Mesenchymal stem cell (in vitro differentiated cells and primary cell): ENCODE measurements at regions not wholly inside any gene's neighbourhood (a gene's known extent, or its start where the extent isn't known, plus 50 kb on each side); places are given as distances from the start of the nearest gene placed in this dataset.

ENCODE experiments used
- DNase-seq: peaks from one replicate; pipeline ENCODE4 v3.0.0-alpha.2; 2013
- H2AFZ ChIP-seq: one replicate; pipeline ENCODE4 v1.6.1; 2013; ENCODE audit warnings: low read depth, mild to moderate bottlenecking, control low read depth, inconsistent platforms, low read length, moderate library complexity
- H2AK5ac ChIP-seq: 2 replicates; pipeline ENCODE4 v1.6.1; 2013; ENCODE audit warnings: low read length, moderate library complexity, mild to moderate bottlenecking, inconsistent platforms; ENCODE audit not compliant: severe bottlenecking
- H2BK120ac ChIP-seq: one replicate; pipeline ENCODE4 v1.6.1; 2013; ENCODE audit warnings: low read depth, mild to moderate bottlenecking, inconsistent platforms, low read length, moderate library complexity
- H2BK12ac ChIP-seq, 2 experiments: one replicate each; pipeline ENCODE4 v1.6.1; 2013; ENCODE audit warnings: inconsistent platforms in 2 of 2, low read length in 2 of 2, mild to moderate bottlenecking in 2 of 2, moderate library complexity in 2 of 2, control low read depth in 1 of 2
- H2BK15ac ChIP-seq: one replicate; pipeline ENCODE4 v1.6.1; 2013; ENCODE audit warnings: mild to moderate bottlenecking, low read depth, inconsistent platforms; ENCODE audit not compliant: poor library complexity, severe bottlenecking
- H2BK5ac ChIP-seq: 2 replicates; pipeline ENCODE4 v1.6.1; 2013; ENCODE audit warnings: low read depth, mild to moderate bottlenecking, low read length, control low read depth, inconsistent platforms; ENCODE audit not compliant: poor library complexity, severe bottlenecking
- H3K14ac ChIP-seq, 2 experiments: one replicate each; pipeline ENCODE4 v1.6.1; 2013; ENCODE audit warnings: inconsistent platforms in 2 of 2, low read length in 2 of 2, control low read depth in 1 of 2, mild to moderate bottlenecking in 1 of 2, moderate library complexity in 1 of 2
- H3K18ac ChIP-seq, 2 experiments: one replicate each; pipeline ENCODE4 v1.6.1; 2013; ENCODE audit warnings: inconsistent platforms in 2 of 2, low read length in 2 of 2, control low read depth in 1 of 2, low read depth in 1 of 2, mild to moderate bottlenecking in 1 of 2
- H3K23ac ChIP-seq, 2 experiments: one replicate each; pipeline ENCODE4 v1.6.1; 2013; ENCODE audit warnings: inconsistent platforms in 2 of 2, low read length in 2 of 2, mild to moderate bottlenecking in 2 of 2, moderate library complexity in 2 of 2, control low read depth in 1 of 2
- H3K27ac ChIP-seq: 2 replicates; pipeline ENCODE4 v1.5.1; 2013; ENCODE audit warnings: mild to moderate bottlenecking, moderate library complexity, low read length, control low read depth, inconsistent platforms; ENCODE audit not compliant: poor library complexity, severe bottlenecking
- H3K27me3 ChIP-seq, 2 experiments: 2 replicates each; pipeline versions ENCODE4 v1.6.1 to v1.7.0; 2013; ENCODE audit warnings: low read length in 2 of 2, mild to moderate bottlenecking in 2 of 2, moderate library complexity in 2 of 2, control low read depth in 1 of 2, inconsistent platforms in 1 of 2; ENCODE audit not compliant: control insufficient read depth in 1 of 2, insufficient read depth in 1 of 2
- H3K36me3 ChIP-seq, 2 experiments: 2 replicates each; pipeline versions ENCODE4 v1.6.1 to v1.7.0; 2013; ENCODE audit warnings: low read length in 2 of 2, control low read depth in 1 of 2, inconsistent platforms in 1 of 2, low read depth in 1 of 2, mild to moderate bottlenecking in 1 of 2; ENCODE audit not compliant: insufficient read depth in 2 of 2, control insufficient read depth in 1 of 2
- H3K4ac ChIP-seq, 2 experiments: one replicate each; pipeline ENCODE4 v1.6.1; 2013; ENCODE audit warnings: inconsistent platforms in 2 of 2, low read length in 2 of 2, mild to moderate bottlenecking in 2 of 2, moderate library complexity in 2 of 2, control low read depth in 1 of 2, low read depth in 1 of 2
- H3K4me1 ChIP-seq: 2 replicates; pipeline ENCODE4 v1.6.1; 2013; ENCODE audit warnings: low read depth, low read length, control low read depth; ENCODE audit not compliant: control insufficient read depth, insufficient read depth
- H3K4me2 ChIP-seq: 2 replicates; pipeline ENCODE4 v1.6.1; 2013; ENCODE audit warnings: low read length, mild to moderate bottlenecking, inconsistent platforms; ENCODE audit not compliant: poor library complexity, severe bottlenecking
- H3K4me3 ChIP-seq, 2 experiments: 2 replicates each; pipeline versions ENCODE4 v1.5.1 to v1.7.0; 2013; ENCODE audit warnings: low read length in 2 of 2, mild to moderate bottlenecking in 2 of 2, control low read depth in 1 of 2, low read depth in 1 of 2; ENCODE audit not compliant: insufficient read depth in 1 of 2
- H3K79me1 ChIP-seq: replicated peaks from 2 replicates; pipeline ENCODE4 v1.6.1; 2013; ENCODE audit warnings: mild to moderate bottlenecking, control low read depth, low read length, inconsistent platforms; ENCODE audit not compliant: poor library complexity, severe bottlenecking
- H3K9ac ChIP-seq: 2 replicates; pipeline ENCODE4 v1.7.0; 2013; ENCODE audit warnings: mild to moderate bottlenecking, low read length, moderate library complexity
- H3K9me3 ChIP-seq: 2 replicates; pipeline ENCODE4 v1.7.0; 2013; ENCODE audit warnings: mild to moderate bottlenecking, low read length; ENCODE audit not compliant: control insufficient read depth
- H4K8ac ChIP-seq: one replicate; pipeline ENCODE4 v1.6.1; 2013; ENCODE audit warnings: inconsistent platforms, mild to moderate bottlenecking, low read length, moderate library complexity
- H4K91ac ChIP-seq: one replicate; pipeline ENCODE4 v1.6.1; 2013; ENCODE audit warnings: mild to moderate bottlenecking, low read length, inconsistent platforms
- WGBS: methylation state at CpG from one replicate; pipeline ENCODE4 v1.1.7; 2013; ENCODE audit warnings: mixed read lengths; 5-methylcytosine and 5-hydroxymethylcytosine counted together

DNA sequence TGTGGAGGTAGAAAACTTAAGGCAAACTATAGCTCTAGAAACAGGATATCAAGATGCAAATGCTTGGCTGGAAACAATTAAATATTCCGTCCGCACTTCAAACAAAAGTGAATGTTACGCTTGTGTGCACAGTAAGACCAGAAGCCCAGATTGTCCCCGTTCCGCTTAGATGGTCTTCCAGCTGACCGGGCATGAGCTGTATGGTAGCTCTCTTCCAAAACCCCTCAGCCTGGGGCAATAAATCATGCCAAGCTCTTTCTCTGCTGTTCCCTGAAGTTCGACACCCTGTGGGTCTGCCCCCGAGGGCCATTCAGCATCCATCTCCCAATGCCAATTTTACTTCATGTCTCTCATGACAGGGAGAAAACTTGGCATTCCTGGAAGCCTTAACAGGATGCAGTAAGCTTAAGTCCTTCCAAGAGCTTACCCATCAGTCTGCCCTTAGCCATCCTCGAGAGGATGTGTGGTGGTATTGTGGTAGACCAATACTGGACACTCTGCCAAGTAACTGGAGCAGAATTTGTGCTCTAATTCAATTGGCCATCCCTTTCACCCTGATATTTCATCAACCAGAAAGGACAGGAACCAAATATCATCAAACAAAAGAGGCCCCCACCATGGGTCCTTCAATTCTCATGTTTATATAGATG lies 70.7 kb upstream of the RANBP6 start:
- no peaks in the 10 kb centered on the region for H3K36me3 ChIP-seq
- peaks cover 0 to 5% of the 10 kb centered on the region in 2 experiments for H3K27me3 ChIP-seq
- H4K91ac ChIP-seq, result peak overlapping the region; percentile 34
- WGBS, result over 99% methylated on average over 8 of the region's 9 CpGs
- no peak overlapping the region for H2BK5ac ChIP-seq
- H4K8ac ChIP-seq, result no peak overlapping the region
- no peak overlapping the region for H3K18ac ChIP-seq
- no peak overlapping the region for H3K23ac ChIP-seq
- H2BK15ac ChIP-seq, result no peak overlapping the region
- H2AFZ ChIP-seq, result no peak overlapping the region
- H3K4me1 ChIP-seq, result peaks cover 4% of the 10 kb centered on the region
- no peak for DNase-seq
- H3K9ac ChIP-seq, result no peak overlapping the region
- no peak overlapping the region for H3K4ac ChIP-seq
- no peak overlapping the region for H3K4me2 ChIP-seq
- no peak overlapping the region for H3K14ac ChIP-seq
- H3K4me3 ChIP-seq, result no peak overlapping the region
- H3K27ac ChIP-seq, result no peak overlapping the region
- H3K79me1 ChIP-seq, result no peaks in the 10 kb centered on the region
- peak overlapping the region; percentile 28 for H2AK5ac ChIP-seq
- H2BK12ac ChIP-seq, result no peak overlapping the region
- no peak overlapping the region for H2BK120ac ChIP-seq
- no peaks in the 10 kb centered on the region for H3K9me3 ChIP-seq

DNA sequence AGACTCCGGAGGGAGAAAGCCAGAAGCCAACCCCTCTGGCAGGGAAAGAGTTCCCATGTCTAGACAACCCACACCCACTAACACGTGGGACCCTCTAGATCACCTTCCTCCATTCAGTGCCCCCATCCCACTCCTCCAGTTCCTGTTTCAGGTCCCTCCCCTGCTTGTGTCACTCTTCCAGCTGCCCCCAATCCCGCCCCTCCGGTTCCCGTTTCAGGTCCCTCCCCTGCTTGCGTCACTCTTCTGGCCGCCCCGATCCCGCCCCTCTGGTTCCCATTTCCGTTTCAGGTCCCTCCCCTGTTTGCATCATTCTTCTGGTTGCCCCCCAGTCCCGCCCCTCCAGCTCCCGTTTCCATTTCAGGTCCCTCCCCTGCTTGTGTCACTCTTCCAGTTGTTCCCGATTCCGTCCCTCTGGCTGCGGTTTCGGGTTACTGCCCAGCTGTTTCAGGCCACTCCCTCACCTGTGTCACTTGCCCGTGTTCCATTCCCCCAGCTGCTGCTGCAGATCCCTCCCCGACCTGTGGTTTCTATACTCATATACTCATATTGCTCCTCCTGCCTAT lies 64.8 kb upstream of the RANBP6 start:
- Histone ChIP-seq H4K91ac (peak overlapping the region; percentile 48), H2BK15ac (no peak overlapping the region), H3K4me3 (peak overlapping the region; percentile 49 to 79), H3K27me3 (peaks cover 0 to 1% of the 10 kb centered on the region in 2 experiments), H2AK5ac (peak overlapping the region; percentile 38), H3K79me1 (no peaks in the 10 kb centered on the region), H3K9me3 (no peaks in the 10 kb centered on the region), H3K14ac (no peak overlapping the region), H3K4ac (no peak overlapping the region), H3K4me2 (peak overlapping the region; percentile 81), H3K36me3 (no peaks in the 10 kb centered on the region), H3K4me1 (peaks cover 2% of the 10 kb centered on the region), H3K23ac (no peak overlapping the region), H3K18ac (peak overlapping the region; percentile 72 to 78), H3K9ac (peak overlapping the region; percentile 76), H2BK5ac (no peak overlapping the region), H2BK12ac (no peak overlapping the region), H4K8ac (peak overlapping the region; percentile 76), H2BK120ac (no peak overlapping the region), H3K27ac (peak overlapping the region; percentile 32), H2AFZ (peak overlapping the region; percentile 79)
- peak; percentile 90 for DNase-seq
- WGBS, result 10% methylated on average over 18 of the region's 18 CpGs

DNA sequence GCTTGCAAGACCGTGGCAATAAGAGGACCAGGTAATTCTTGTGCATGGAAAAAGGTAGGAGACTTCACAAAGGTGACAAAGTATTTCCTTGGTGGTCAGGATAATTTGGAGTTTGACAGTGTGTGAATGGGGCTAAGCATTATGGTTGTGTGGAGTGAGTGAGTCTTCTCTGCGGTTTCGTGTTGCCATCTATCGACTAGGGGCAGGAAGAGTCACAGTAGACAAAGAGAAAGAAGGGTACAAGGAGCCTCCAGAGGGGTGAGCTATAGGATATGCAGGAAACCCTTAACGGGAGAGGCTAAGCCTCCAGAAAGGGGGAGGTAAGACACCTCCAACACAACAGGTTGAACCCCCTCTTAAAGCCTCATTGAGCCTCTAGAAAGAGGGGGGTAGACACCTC lies 64.0 kb upstream of the RANBP6 start:
- H3K9me3 ChIP-seq, result no peaks in the 10 kb centered on the region
- H2BK15ac ChIP-seq, result no peak overlapping the region
- peak overlapping the region; percentile 76 for H3K9ac ChIP-seq
- no peak overlapping the region for H3K23ac ChIP-seq
- H3K4ac ChIP-seq, result peak overlapping the region; percentile 50 to 51
- peak overlapping the region; percentile 60 for H4K8ac ChIP-seq
- DNase-seq, result no peak
- no peak overlapping the region for H2AFZ ChIP-seq
- no peak overlapping the region for H3K14ac ChIP-seq
- no peaks in the 10 kb centered on the region for H3K27me3 ChIP-seq
- peaks cover 2% of the 10 kb centered on the region for H3K4me1 ChIP-seq
- H4K91ac ChIP-seq, result no peak overlapping the region
- no peak overlapping the region for H3K18ac ChIP-seq
- H3K4me3 ChIP-seq, result peak overlapping the region in 1 of 2 experiments; percentile 79
- WGBS, result 91% methylated on average over 4 of the region's 5 CpGs
- H3K36me3 ChIP-seq, result no peaks in the 10 kb centered on the region
- H2BK120ac ChIP-seq, result no peak overlapping the region
- H2AK5ac ChIP-seq, result peak overlapping the region; percentile 76
- no peaks in the 10 kb centered on the region for H3K79me1 ChIP-seq
- H2BK5ac ChIP-seq, result no peak overlapping the region
- peak overlapping the region in 1 of 2 experiments; percentile 29 for H2BK12ac ChIP-seq
- no peak overlapping the region for H3K27ac ChIP-seq
- peak overlapping the region; percentile 81 for H3K4me2 ChIP-seq

DNA sequence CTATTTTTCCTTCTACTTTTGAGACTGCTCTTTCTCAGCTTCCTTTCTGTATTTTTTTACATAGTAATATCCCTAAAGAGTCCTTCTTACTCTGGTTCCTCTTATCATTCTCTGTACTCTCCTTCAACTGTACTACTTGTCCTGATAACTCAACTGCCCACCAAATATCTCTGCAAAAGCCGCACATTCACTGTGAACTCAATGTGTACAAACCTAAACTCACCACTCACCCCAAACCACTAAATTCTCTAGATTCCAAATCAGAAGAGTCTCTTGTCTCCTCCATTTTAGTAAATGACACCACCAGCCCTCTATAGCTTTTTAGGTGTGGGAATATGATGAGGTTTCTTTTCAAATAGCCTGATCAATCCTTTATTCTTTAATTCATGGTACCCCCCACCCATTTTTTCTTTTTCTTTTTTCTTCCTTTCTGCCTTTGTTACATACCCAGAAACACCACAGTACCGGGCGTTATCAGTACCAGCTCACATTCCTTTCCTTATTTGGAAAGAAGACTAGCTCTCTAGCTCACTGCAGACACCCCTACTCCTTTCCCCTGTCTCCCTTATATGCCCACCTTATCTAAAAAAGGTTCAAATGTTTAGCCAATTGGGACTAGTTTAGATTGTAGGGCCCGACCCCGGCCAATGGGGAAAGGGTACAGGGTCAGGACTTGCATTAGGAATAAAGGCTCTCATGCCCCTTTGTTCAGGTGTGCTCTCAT lies 63.1 kb upstream of the RANBP6 start:
- Histone ChIP-seq H3K9ac (no peak overlapping the region), H4K8ac (no peak overlapping the region), H2BK15ac (no peak overlapping the region), H3K4ac (no peak overlapping the region), H3K27me3 (no peaks in the 10 kb centered on the region), H3K23ac (no peak overlapping the region), H2BK12ac (no peak overlapping the region), H3K79me1 (no peaks in the 10 kb centered on the region), H3K36me3 (no peaks in the 10 kb centered on the region), H2AFZ (no peak overlapping the region), H3K27ac (no peak overlapping the region), H3K4me3 (no peak overlapping the region), H3K18ac (no peak overlapping the region), H4K91ac (no peak overlapping the region), H3K9me3 (no peaks in the 10 kb centered on the region), H2BK120ac (no peak overlapping the region), H2AK5ac (no peak overlapping the region), H3K4me2 (no peak overlapping the region), H3K14ac (no peak overlapping the region), H2BK5ac (no peak overlapping the region), H3K4me1 (peaks cover 2% of the 10 kb centered on the region)
- WGBS, result 65% methylated on average over 5 of the region's 5 CpGs
- no peak for DNase-seq
